GM18519 (cell line): ENCODE measurements at regions not wholly inside any gene's neighbourhood (a gene's known extent, or its start where the extent isn't known, plus 50 kb on each side); places are given as distances from the start of the nearest gene placed in this dataset.
"Not testable (repeated sequence)": the region's sequence is repeated elsewhere in the genome, so short reads cannot be mapped to it uniquely, and the experiment has no call there.

Experiments used
- ATAC-seq: cut with Tn5 transposase; IDR thresholded peaks from one replicate; pipeline ENCODE4 v1.9.1; 2021; ENCODE audit warnings: mild to moderate bottlenecking, moderate library complexity; ENCODE audit not compliant: unreplicated experiment, low FRiP score

GRCh38 chrY:24517340-24517739 is 100.5 kb upstream of the BPY2B start:
- not testable (repeated sequence) for ATAC-seq

GRCh38 chrY:24521686-24522085 is 96.1 kb upstream of the BPY2B start:
- peak; percentile 62 for ATAC-seq

- not testable (repeated sequence) for ATAC-seq
These were observed 80.4 kb upstream of the BPY2B start for GRCh38 chrY:24537247-24537970.

GRCh38 chrY:24548807-24549206 is 69.0 kb upstream of the BPY2B start:
- not testable (repeated sequence) for ATAC-seq

GRCh38 chrY:24561422-24561821 is 56.4 kb upstream of the BPY2B start:
- not testable (repeated sequence) for ATAC-seq
